ENCODE measurements at regions not wholly inside any gene's neighbourhood (a gene's known extent, or its start where the extent isn't known, plus 50 kb on each side); places are given as distances from the start of the nearest gene placed in this dataset.
A peak's percentile ranks its signal among the peaks of the same experiment; 100 is the strongest.

DNA sequence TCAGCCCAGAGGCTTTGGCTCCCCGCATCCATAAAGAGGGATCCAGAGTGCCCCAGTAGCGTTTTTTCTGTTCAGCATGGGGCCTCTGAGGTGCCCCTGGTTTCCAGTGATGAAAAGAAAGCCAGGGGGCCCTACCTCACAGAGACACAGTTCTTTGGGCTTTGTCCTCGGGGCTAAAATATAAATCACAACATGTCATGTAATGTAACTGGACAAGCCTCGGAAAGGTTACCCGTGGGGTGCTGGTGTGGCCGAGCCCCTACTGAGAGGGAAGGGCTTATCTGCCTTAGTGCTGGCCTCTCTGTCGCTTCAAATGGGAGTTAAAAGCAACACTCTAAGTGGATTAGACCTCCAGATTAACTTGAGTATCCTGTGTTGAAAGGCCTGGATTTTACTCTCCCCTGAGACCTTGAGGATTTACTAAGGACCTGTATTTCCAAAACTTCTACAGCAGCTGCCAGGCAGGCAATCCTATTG, 251.6 kb upstream of the APCDD1 start:
- H3K36me3 Mint-ChIP-seq (ENCODE audit: insufficient read depth) = no peaks in the 10 kb centered on the region
- H3K9me3 Mint-ChIP-seq = no peaks in the 10 kb centered on the region
- no peak overlapping the region for H3K27ac Mint-ChIP-seq (ENCODE audit: low read depth)
- H3K4me1 Mint-ChIP-seq = no peaks in the 10 kb centered on the region
- H3K4me3 Mint-ChIP-seq = no peak overlapping the region
- ATAC-seq (replicated peaks; ENCODE audit: extremely low read depth, poor library complexity, severe bottlenecking) (no peak), DNase-seq (ENCODE audit: low spot score in 2 of 2) (no peak)
- H3K27me3 Mint-ChIP-seq = peaks cover 18% of the 10 kb centered on the region

DNA sequence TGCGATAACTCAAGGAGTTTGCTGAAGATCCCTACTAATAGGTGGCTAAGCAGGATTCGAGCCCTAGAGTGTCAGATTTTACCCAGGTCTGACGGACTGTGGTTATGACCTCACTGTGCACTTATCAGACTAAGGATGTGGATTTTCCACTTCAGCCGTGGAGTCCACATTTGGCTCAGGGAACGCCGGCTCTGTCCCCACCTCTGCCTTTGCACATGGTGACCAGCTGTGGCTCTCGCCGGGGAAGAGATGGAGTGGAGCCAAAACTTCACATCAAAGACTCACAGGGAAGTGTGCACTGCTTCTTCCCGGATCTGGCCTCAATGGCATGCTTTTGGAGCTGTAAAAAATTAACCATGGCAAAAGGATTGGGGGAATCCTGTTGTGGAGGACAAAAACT, 249.3 kb upstream of the APCDD1 start:
- Mint-ChIP-seq H3K4me1 (no peaks in the 10 kb centered on the region), H3K9me3 (no peaks in the 10 kb centered on the region), H3K27me3 (peaks cover 18% of the 10 kb centered on the region), H3K27ac (ENCODE audit: low read depth) (no peak overlapping the region), H3K4me3 (no peak overlapping the region), H3K36me3 (ENCODE audit: insufficient read depth) (no peaks in the 10 kb centered on the region)
- DNase-seq (ENCODE audit: low spot score in 2 of 2) (no peak), ATAC-seq (replicated peaks; ENCODE audit: extremely low read depth, poor library complexity, severe bottlenecking) (no peak)

GRCh38 chr18:10207682-10208345, 246.6 kb upstream of the APCDD1 start:
- Mint-ChIP-seq H3K4me1 (no peaks in the 10 kb centered on the region), H3K27me3 (peaks cover 27% of the 10 kb centered on the region), H3K4me3 (no peak overlapping the region), H3K27ac (ENCODE audit: low read depth) (no peak overlapping the region), H3K9me3 (peaks cover 8% of the 10 kb centered on the region), H3K36me3 (ENCODE audit: insufficient read depth) (no peaks in the 10 kb centered on the region)
- no peak for ATAC-seq (replicated peaks; ENCODE audit: extremely low read depth, poor library complexity, severe bottlenecking)
- no peak for DNase-seq (ENCODE audit: low spot score in 2 of 2)

GRCh38 chr18:10209302-10209701, 245.1 kb upstream of the APCDD1 start:
- Mint-ChIP-seq H3K36me3 (ENCODE audit: insufficient read depth) (no peaks in the 10 kb centered on the region), H3K27ac (ENCODE audit: low read depth) (no peak overlapping the region), H3K4me1 (no peaks in the 10 kb centered on the region), H3K27me3 (peaks cover 27% of the 10 kb centered on the region), H3K9me3 (peaks cover 8% of the 10 kb centered on the region), H3K4me3 (no peak overlapping the region)
- no peak for DNase-seq (ENCODE audit: low spot score in 2 of 2)
- no peak for ATAC-seq (replicated peaks; ENCODE audit: extremely low read depth, poor library complexity, severe bottlenecking)

DNA sequence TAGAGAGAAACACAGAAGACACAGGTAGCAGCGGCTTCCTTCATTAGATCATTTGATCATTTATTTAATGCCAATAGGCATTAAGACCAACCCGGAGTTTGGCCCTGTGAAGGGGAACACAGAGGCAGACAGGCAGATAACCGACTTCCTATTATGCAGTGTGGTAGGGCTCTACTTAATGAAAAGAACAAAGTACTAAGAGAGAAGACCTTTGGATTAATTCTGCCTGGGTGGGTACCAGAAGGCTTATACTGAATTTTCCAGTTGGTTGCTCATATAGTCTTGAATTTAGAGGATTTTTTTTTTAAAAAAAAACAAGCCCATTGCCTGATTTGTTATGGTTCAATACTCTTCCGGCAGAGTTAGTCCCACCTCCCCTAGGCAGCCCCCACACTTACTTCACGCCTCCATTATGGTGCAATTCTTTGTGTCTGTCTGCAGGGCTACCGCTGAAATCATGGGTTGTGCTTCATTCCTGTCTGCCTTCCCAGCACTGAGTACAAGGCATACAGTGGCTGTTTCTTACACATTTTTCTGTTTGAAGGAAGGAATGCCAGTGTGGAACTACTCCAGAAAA, 244.3 kb upstream of the APCDD1 start:
- H3K36me3 Mint-ChIP-seq (ENCODE audit: insufficient read depth) = no peaks in the 10 kb centered on the region
- no peak overlapping the region for H3K27ac Mint-ChIP-seq (ENCODE audit: low read depth)
- no peak for DNase-seq (ENCODE audit: low spot score in 2 of 2)
- ATAC-seq (replicated peaks; ENCODE audit: extremely low read depth, poor library complexity, severe bottlenecking) = no peak
- no peaks in the 10 kb centered on the region for H3K4me1 Mint-ChIP-seq
- peaks cover 12% of the 10 kb centered on the region for H3K9me3 Mint-ChIP-seq
- peaks cover 36% of the 10 kb centered on the region for H3K27me3 Mint-ChIP-seq
- no peak overlapping the region for H3K4me3 Mint-ChIP-seq

DNA sequence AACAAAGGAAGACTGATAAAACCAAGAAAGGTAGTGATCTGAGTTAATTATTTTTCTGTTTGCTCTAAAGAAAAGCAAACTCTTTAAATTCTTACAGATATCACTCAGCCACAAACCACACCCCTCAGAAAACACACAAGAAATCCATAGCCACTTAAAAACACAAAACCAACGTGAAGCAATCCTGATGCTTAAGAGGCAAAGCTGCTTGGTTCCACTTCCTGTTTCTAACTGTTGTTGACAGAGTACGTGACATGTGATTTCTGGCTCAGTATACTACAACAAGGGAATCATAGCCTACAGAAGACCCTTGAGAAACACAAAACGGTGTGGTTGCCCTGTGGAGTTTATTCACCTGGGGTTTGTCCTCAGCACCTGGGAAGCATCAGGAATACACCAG, 240.9 kb upstream of the APCDD1 start:
- Mint-ChIP-seq H3K4me1 (no peaks in the 10 kb centered on the region), H3K27ac (ENCODE audit: low read depth) (no peak overlapping the region), H3K36me3 (ENCODE audit: insufficient read depth) (no peaks in the 10 kb centered on the region), H3K9me3 (peaks cover 19% of the 10 kb centered on the region), H3K4me3 (no peak overlapping the region), H3K27me3 (peaks cover 23% of the 10 kb centered on the region)
- ATAC-seq (replicated peaks; ENCODE audit: extremely low read depth, poor library complexity, severe bottlenecking) (peak; percentile 46), DNase-seq (ENCODE audit: low spot score in 2 of 2) (no peak)

GRCh38 chr18:10215446-10215845, 239.0 kb upstream of the APCDD1 start:
- Mint-ChIP-seq H3K4me1 (no peaks in the 10 kb centered on the region), H3K27ac (ENCODE audit: low read depth) (no peak overlapping the region), H3K9me3 (peaks cover 19% of the 10 kb centered on the region), H3K4me3 (no peak overlapping the region), H3K27me3 (peaks cover 23% of the 10 kb centered on the region), H3K36me3 (ENCODE audit: insufficient read depth) (no peaks in the 10 kb centered on the region)
- ATAC-seq (replicated peaks; ENCODE audit: extremely low read depth, poor library complexity, severe bottlenecking) = no peak
- no peak for DNase-seq (ENCODE audit: low spot score in 2 of 2)

- no peaks in the 10 kb centered on the region for H3K4me1 Mint-ChIP-seq
- DNase-seq (ENCODE audit: low spot score in 2 of 2) = no peak
- H3K27ac Mint-ChIP-seq (ENCODE audit: low read depth) = no peak overlapping the region
- H3K9me3 Mint-ChIP-seq = peaks cover 15% of the 10 kb centered on the region
- no peaks in the 10 kb centered on the region for H3K36me3 Mint-ChIP-seq (ENCODE audit: insufficient read depth)
- ATAC-seq (replicated peaks; ENCODE audit: extremely low read depth, poor library complexity, severe bottlenecking) = no peak
- peaks cover 18% of the 10 kb centered on the region for H3K27me3 Mint-ChIP-seq
- no peak overlapping the region for H3K4me3 Mint-ChIP-seq
These were observed 237.6 kb upstream of the APCDD1 start for GRCh38 chr18:10216791-10217190.

- no peak overlapping the region for H3K27ac Mint-ChIP-seq (ENCODE audit: low read depth)
- DNase-seq (ENCODE audit: low spot score in 2 of 2) (no peak), ATAC-seq (replicated peaks; ENCODE audit: extremely low read depth, poor library complexity, severe bottlenecking) (no peak)
- no peak overlapping the region for H3K4me3 Mint-ChIP-seq
- H3K36me3 Mint-ChIP-seq (ENCODE audit: insufficient read depth) = no peaks in the 10 kb centered on the region
- H3K4me1 Mint-ChIP-seq = no peaks in the 10 kb centered on the region
- H3K27me3 Mint-ChIP-seq = peaks cover 14% of the 10 kb centered on the region
- peaks cover 11% of the 10 kb centered on the region for H3K9me3 Mint-ChIP-seq
These were observed 237.2 kb upstream of the APCDD1 start for GRCh38 chr18:10217211-10217610.

GRCh38 chr18:10225300-10225699, 229.1 kb upstream of the APCDD1 start:
- Mint-ChIP-seq H3K9me3 (peaks cover 5% of the 10 kb centered on the region), H3K4me3 (no peak overlapping the region), H3K4me1 (no peaks in the 10 kb centered on the region), H3K27me3 (no peaks in the 10 kb centered on the region), H3K36me3 (ENCODE audit: insufficient read depth) (no peaks in the 10 kb centered on the region), H3K27ac (ENCODE audit: low read depth) (no peak overlapping the region)
- DNase-seq (ENCODE audit: low spot score in 2 of 2) (no peak), ATAC-seq (replicated peaks; ENCODE audit: extremely low read depth, poor library complexity, severe bottlenecking) (no peak)

DNA sequence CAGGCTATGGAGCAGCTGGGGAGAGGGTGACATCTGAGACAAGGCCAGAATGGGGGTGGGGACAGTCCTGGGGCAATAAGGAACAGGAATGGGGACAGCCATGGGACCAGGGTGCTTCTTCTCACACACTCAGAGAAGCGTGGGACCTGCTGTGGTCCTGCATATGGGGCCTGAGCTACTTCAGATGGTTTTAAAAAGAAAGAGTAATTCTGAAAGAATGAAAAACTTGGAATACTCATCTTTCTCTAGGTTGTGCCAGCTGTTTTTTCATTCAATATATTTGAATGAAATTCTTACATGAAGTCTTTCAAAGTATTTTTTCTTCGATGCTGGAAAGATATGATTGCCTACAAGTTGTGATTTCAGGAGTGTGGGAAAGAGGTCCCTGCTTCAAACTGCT, 227.5 kb upstream of the APCDD1 start:
- Mint-ChIP-seq H3K4me1 (no peaks in the 10 kb centered on the region), H3K27ac (ENCODE audit: low read depth) (no peak overlapping the region), H3K9me3 (peaks cover 12% of the 10 kb centered on the region), H3K4me3 (no peak overlapping the region), H3K27me3 (no peaks in the 10 kb centered on the region), H3K36me3 (ENCODE audit: insufficient read depth) (no peaks in the 10 kb centered on the region)
- no peak for ATAC-seq (replicated peaks; ENCODE audit: extremely low read depth, poor library complexity, severe bottlenecking)
- no peak for DNase-seq (ENCODE audit: low spot score in 2 of 2)

DNA sequence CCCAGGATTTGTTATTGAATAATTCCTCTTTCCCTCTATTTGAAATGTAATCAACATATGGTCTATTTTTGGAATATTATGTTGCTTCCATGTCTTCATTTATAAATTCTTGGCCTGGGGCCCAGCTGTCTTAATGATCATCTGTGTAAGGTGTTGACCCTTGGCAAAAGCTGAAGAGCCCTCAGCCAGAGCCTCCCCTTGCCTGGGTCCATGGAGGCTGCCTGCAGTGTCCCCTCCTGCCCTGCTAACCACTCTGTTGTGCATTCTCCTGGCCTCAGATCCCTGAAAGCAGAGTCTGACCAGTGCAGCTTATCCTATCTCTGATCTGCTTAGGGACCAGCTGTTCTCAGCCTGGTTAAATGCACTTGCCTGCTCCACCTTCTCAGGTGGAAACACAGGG, 226.1 kb upstream of the APCDD1 start:
- H3K9me3 Mint-ChIP-seq = peaks cover 17% of the 10 kb centered on the region
- no peaks in the 10 kb centered on the region for H3K27me3 Mint-ChIP-seq
- H3K36me3 Mint-ChIP-seq (ENCODE audit: insufficient read depth) = no peaks in the 10 kb centered on the region
- H3K4me1 Mint-ChIP-seq = no peaks in the 10 kb centered on the region
- H3K4me3 Mint-ChIP-seq = no peak overlapping the region
- DNase-seq (ENCODE audit: low spot score in 2 of 2) = no peak
- no peak overlapping the region for H3K27ac Mint-ChIP-seq (ENCODE audit: low read depth)
- ATAC-seq (replicated peaks; ENCODE audit: extremely low read depth, poor library complexity, severe bottlenecking) = no peak

GRCh38 chr18:10229458-10229857, 225.0 kb upstream of the APCDD1 start:
- Mint-ChIP-seq H3K27me3 (no peaks in the 10 kb centered on the region), H3K36me3 (ENCODE audit: insufficient read depth) (no peaks in the 10 kb centered on the region), H3K4me3 (no peak overlapping the region), H3K27ac (ENCODE audit: low read depth) (no peak overlapping the region), H3K4me1 (no peaks in the 10 kb centered on the region), H3K9me3 (peaks cover 17% of the 10 kb centered on the region)
- no peak for DNase-seq (ENCODE audit: low spot score in 2 of 2)
- no peak for ATAC-seq (replicated peaks; ENCODE audit: extremely low read depth, poor library complexity, severe bottlenecking)

All from central memory CD8-positive, alpha-beta T cell (primary cell).